DMS114 treated with DMSO at 0.1 percent for 48 hours (cell line): ENCODE measurements at regions not wholly inside any gene's neighbourhood (a gene's known extent, or its start where the extent isn't known, plus 50 kb on each side); places are given as distances from the start of the nearest gene placed in this dataset.

Source experiments
- DNase-seq: peaks from one replicate; lab custom pipeline; 2025; ENCODE audit not compliant: unreplicated experiment; lab: John Stamatoyannopoulos, UW

- DNase-seq, result no peak
Measured at GRCh38 chr11:64499261-64500004, 56.3 kb upstream of the SLC22A11 start.

- DNase-seq, result no peak
Measured at GRCh38 chr11:64500176-64501013, 55.3 kb upstream of the SLC22A11 start.

- no peak for DNase-seq
Measured at GRCh38 chr11:64501500-64502427, 54.0 kb upstream of the SLC22A11 start.

- no peak for DNase-seq
Measured at GRCh38 chr11:64502634-64503033, 53.1 kb upstream of the SLC22A11 start.

- no peak for DNase-seq
Measured at GRCh38 chr11:64503186-64503753, 52.5 kb upstream of the SLC22A11 start.

GRCh38 chr11:64504999-64505398 lies 50.7 kb upstream of the SLC22A11 start:
- DNase-seq, result no peak
